ENCODE measurements at regions not wholly inside any gene's neighbourhood (a gene's known extent, or its start where the extent isn't known, plus 50 kb on each side); places are given as distances from the start of the nearest gene placed in this dataset.

- no peak for DNase-seq (ENCODE audit: low read depth in 2 of 2)
Measured at GRCh38 chr4:24713604-24714003, 81.8 kb upstream of the SOD3 start.

GRCh38 chr4:24719615-24720014 is 75.8 kb upstream of the SOD3 start:
- DNase-seq (ENCODE audit: low read depth in 2 of 2): no peak

- DNase-seq (ENCODE audit: low read depth in 2 of 2): no peak
Measured at GRCh38 chr4:24720436-24720835, 74.9 kb upstream of the SOD3 start.

- no peak for DNase-seq (ENCODE audit: low read depth in 2 of 2)
Measured at GRCh38 chr4:24720979-24721378, 74.4 kb upstream of the SOD3 start.

GRCh38 chr4:24722026-24722568 is 73.3 kb upstream of the SOD3 start:
- DNase-seq (ENCODE audit: low read depth in 2 of 2): no peak

- no peak for DNase-seq (ENCODE audit: low read depth in 2 of 2)
Measured at GRCh38 chr4:24727390-24728224, 67.8 kb upstream of the SOD3 start.

- no peak for DNase-seq (ENCODE audit: low read depth in 2 of 2)
Measured at GRCh38 chr4:24729119-24729730, 66.1 kb upstream of the SOD3 start.

- DNase-seq (ENCODE audit: low read depth in 2 of 2): no peak
Measured at GRCh38 chr4:24730256-24731001, 64.9 kb upstream of the SOD3 start.

GRCh38 chr4:24731448-24731847 is 63.9 kb upstream of the SOD3 start:
- no peak for DNase-seq (ENCODE audit: low read depth in 2 of 2)

- no peak for DNase-seq (ENCODE audit: low read depth in 2 of 2)
Measured at GRCh38 chr4:24734511-24734910, 60.9 kb upstream of the SOD3 start.

- no peak for DNase-seq (ENCODE audit: low read depth in 2 of 2)
Measured at GRCh38 chr4:24736066-24736465, 59.3 kb upstream of the SOD3 start.

- no peak for DNase-seq (ENCODE audit: low read depth in 2 of 2)
Measured at GRCh38 chr4:24741910-24742309, 53.5 kb upstream of the SOD3 start.

GRCh38 chr4:24742335-24742734 is 53.0 kb upstream of the SOD3 start:
- DNase-seq (ENCODE audit: low read depth in 2 of 2): no peak

- DNase-seq (ENCODE audit: low read depth in 2 of 2): no peak
Measured at GRCh38 chr4:24742773-24743172, 52.6 kb upstream of the SOD3 start.

- DNase-seq (ENCODE audit: low read depth in 2 of 2): no peak
Measured at GRCh38 chr4:24743206-24743605, 52.2 kb upstream of the SOD3 start.

- no peak for DNase-seq (ENCODE audit: low read depth in 2 of 2)
Measured at GRCh38 chr4:24743927-24744326, 51.4 kb upstream of the SOD3 start.

- no peak for DNase-seq (ENCODE audit: low read depth in 2 of 2)
Measured at GRCh38 chr4:24745172-24745895, 50.0 kb upstream of the SOD3 start.

Measured in stimulated activated CD4-positive, alpha-beta T cell treated with anti-CD3 and anti-CD28 coated beads, Interleukin-15, amount 100 ng/mL, for 48 hours (primary cell).